Adrenal gland (tissue), 9 donors: ENCODE measurements at regions not wholly inside any gene's neighbourhood (a gene's known extent, or its start where the extent isn't known, plus 50 kb on each side); places are given as distances from the start of the nearest gene placed in this dataset.

Experiments used
- DNase-seq, 7 donors: peaks; one replicate each; pipeline ENCODE4 v3.0.0-alpha.2; 2019 to 2020
- H3K27ac ChIP-seq, 5 donors: fragments of 200-600 bp; sonication (generic) in 4 of 5; 1 replicate in 3 of 5; 2 replicates in 2 of 5; pipeline versions ENCODE4 v1.5.1 to v1.8.0; 2016 to 2020; ENCODE audit warnings: mild to moderate bottlenecking in 1 of 5
- H3K27me3 ChIP-seq: fragments of 200-600 bp; 2 replicates; pipeline ENCODE4 v1.8.0; 2021
- H3K36me3 ChIP-seq, 2 donors: fragments of 200-600 bp; replicated peaks in 1 of 2; 1 replicate in 1 of 2; 2 replicates in 1 of 2; pipeline versions ENCODE4 v1.5.1 to v1.8.0; 2018 to 2022
- H3K4me1 ChIP-seq, 2 donors: fragments of 200-600 bp; replicated peaks in 1 of 2; 1 replicate in 1 of 2; 2 replicates in 1 of 2; pipeline versions ENCODE4 v1.5.1 to v1.8.0; 2018 to 2021
- H3K4me3 ChIP-seq, 4 donors: fragments of 200-600 bp; sonication (generic) in 3 of 4; one replicate each; pipeline ENCODE4 v1.5.1; 2016 to 2018
- H3K9me3 ChIP-seq, 3 donors: fragments of 200-600 bp; sonication (generic) in 1 of 3; replicated peaks in 1 of 3; 1 replicate in 2 of 3; 2 replicates in 1 of 3; pipeline versions ENCODE4 v1.5.1 to v1.8.0; 2016 to 2021
- CTCF ChIP-seq, 6 experiments: fragments of 450-650 bp in 4 of 6; fragments of 200-600 bp in 2 of 6; sonication (generic) in 1 of 6; IDR thresholded peaks; 1 replicate in 5 of 6; 2 replicates in 1 of 6; pipeline versions ENCODE4 v1.5.1 to v1.8.0; 2016 to 2021; ENCODE audit warnings: antibody characterized with exemption in 6 of 6, mild to moderate bottlenecking in 2 of 6, moderate library complexity in 1 of 6
- POLR2A ChIP-seq, 2 donors: fragments of 450-650 bp; IDR thresholded peaks; one replicate each; pipeline ENCODE4 v1.6.1; 2017; ENCODE audit warnings: antibody characterized with exemption in 2 of 2, mild to moderate bottlenecking in 2 of 2, moderate library complexity in 1 of 2
- WGBS, 4 donors: extraction: QIAGEN DNeasy Blood & Tissue Kit in 2 of 4; methylation state at CpG; one replicate each; pipeline versions ENCODE4 v1.1.5 to v1.1.7; 2013 to 2017; 5-methylcytosine and 5-hydroxymethylcytosine counted together
- intact Hi-C, 2 donors: fragments of 100-400 bp; cut with DNase I; formaldehyde crosslinking; loops; one replicate each; pipeline versions ENCODE4 v1.14.1 to v1.15.0; 2022 to 2023
- donor health status: healthy with polysubstance abuse.
- donor health status: Bipolar disorder and iron deficiency.
- donor health status: DM: yes; HTN: yes; CAD: no.
- donor health status: DM: no; HTN: no; CAD: no.
- donor health status: DM: no; HTN: no; CAD: no.

- Histone ChIP-seq H3K27ac (no peak overlapping the region), H3K9me3 (no peaks in the 10 kb centered on the region), H3K27me3 (no peaks in the 10 kb centered on the region), H3K4me3 (no peak overlapping the region), H3K4me1 (no peaks in the 10 kb centered on the region), H3K36me3 (no peaks in the 10 kb centered on the region)
- intact Hi-C loops = no loop called here
- no peak for DNase-seq
- 77 to 94% (median 89%) methylated on average over 10 to 11 of the region's 11 CpGs for WGBS, 4 donors
- no peak for TF ChIP-seq POLR2A (IDR thresholded peaks at IDR 0.05)
- no peak for TF ChIP-seq CTCF (IDR thresholded peaks at IDR 0.05)
Observed at GRCh38 chr18:10245031-10245845, 209.2 kb upstream of the APCDD1 start.

- 86 to 93% (median 91%) methylated on average over 6 of the region's 6 CpGs for WGBS, 4 donors
- no peaks in the 10 kb centered on the region for H3K9me3 ChIP-seq
- no peaks in the 10 kb centered on the region for H3K4me1 ChIP-seq
- TF ChIP-seq CTCF (IDR thresholded peaks at IDR 0.05) (no peak), POLR2A (IDR thresholded peaks at IDR 0.05) (no peak)
- H3K27ac ChIP-seq = no peak overlapping the region
- no peaks in the 10 kb centered on the region for H3K27me3 ChIP-seq
- H3K36me3 ChIP-seq = no peaks in the 10 kb centered on the region
- intact Hi-C loops = no loop called here
- DNase-seq = no peak
- H3K4me3 ChIP-seq = no peak overlapping the region
Observed at GRCh38 chr18:10245846-10246175, 208.6 kb upstream of the APCDD1 start.

GRCh38 chr18:10247021-10247741, 207.3 kb upstream of the APCDD1 start:
- Histone ChIP-seq H3K27ac (no peak overlapping the region), H3K4me3 (no peak overlapping the region), H3K27me3 (no peaks in the 10 kb centered on the region), H3K4me1 (no peaks in the 10 kb centered on the region), H3K9me3 (no peaks in the 10 kb centered on the region), H3K36me3 (no peaks in the 10 kb centered on the region)
- intact Hi-C loops = no loop called here
- DNase-seq = no peak
- WGBS, 4 donors = 57 to 62% (median 60%) methylated on average over 21 of the region's 21 CpGs
- TF ChIP-seq POLR2A (IDR thresholded peaks at IDR 0.05) (no peak), CTCF (IDR thresholded peaks at IDR 0.05) (no peak)

DNA sequence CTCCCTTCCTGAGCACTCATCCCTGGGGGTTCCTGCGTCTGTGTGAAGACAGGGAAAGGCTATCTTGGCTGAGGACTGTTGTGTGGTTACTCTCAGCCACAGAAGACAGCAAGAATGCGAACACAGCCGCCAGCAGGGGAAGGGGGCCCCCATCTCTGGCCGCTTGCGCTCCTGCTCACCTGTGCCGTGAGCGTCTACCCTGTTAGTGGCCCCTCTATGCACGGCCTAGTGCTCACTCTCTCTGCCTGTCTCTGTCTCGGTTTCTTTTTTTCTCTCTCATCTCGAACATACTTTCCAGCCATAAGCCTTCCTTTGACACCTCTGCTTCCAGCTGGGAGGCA, 206.7 kb upstream of the APCDD1 start:
- Histone ChIP-seq H3K4me3 (no peak overlapping the region), H3K9me3 (no peaks in the 10 kb centered on the region), H3K36me3 (no peaks in the 10 kb centered on the region), H3K27me3 (no peaks in the 10 kb centered on the region), H3K27ac (no peak overlapping the region), H3K4me1 (no peaks in the 10 kb centered on the region)
- no peak for DNase-seq
- 69 to 82% (median 78%) methylated on average over 9 to 10 of the region's 10 CpGs for WGBS, 4 donors
- TF ChIP-seq POLR2A (IDR thresholded peaks at IDR 0.05) (no peak), CTCF (IDR thresholded peaks at IDR 0.05) (no peak)
- intact Hi-C loops = no loop called here
